ENCODE measurements at regions not wholly inside any gene's neighbourhood (a gene's known extent, or its start where the extent isn't known, plus 50 kb on each side); places are given as distances from the start of the nearest gene placed in this dataset.

- Histone ChIP-seq H3K36me3 (no peaks in the 10 kb centered on the region), H3F3A (ENCODE audit: low read depth) (no peaks in the 10 kb centered on the region), H4K20me1 (ENCODE audit: low read depth) (no peaks in the 10 kb centered on the region), H3K4me1 (peaks cover 10% of the 10 kb centered on the region), H3K9ac (no peak overlapping the region), H3K4me2 (no peak overlapping the region), H2AFZ (replicated peaks) (no peak overlapping the region), H3K4me3 (no peak overlapping the region), H3K27ac (no peak overlapping the region), H3K27me3 (no peaks in the 10 kb centered on the region), H3K79me2 (ENCODE audit: low read depth) (no peaks in the 10 kb centered on the region), H3K9me3 (ENCODE audit: low read depth) (no peaks in the 10 kb centered on the region)
- no peak for DNase-seq (ENCODE audit: low spot score)
- Mint-ChIP-seq H3K27me3 (ENCODE audit: insufficient read depth, low read depth) (peaks cover 4% of the 10 kb centered on the region), H3K4me1 (peaks cover 3% of the 10 kb centered on the region), H3K27ac (no peak overlapping the region), H3K4me3 (no peak overlapping the region), H3K9me3 (no peaks in the 10 kb centered on the region), H3K36me3 (no peaks in the 10 kb centered on the region)
- TF ChIP-seq EZH2phosphoT487 (IDR thresholded peaks at IDR 0.05) = no peak
- no peak for TF ChIP-seq EZH2 (IDR thresholded peaks at IDR 0.05)
- TF ChIP-seq, protein P1, sequence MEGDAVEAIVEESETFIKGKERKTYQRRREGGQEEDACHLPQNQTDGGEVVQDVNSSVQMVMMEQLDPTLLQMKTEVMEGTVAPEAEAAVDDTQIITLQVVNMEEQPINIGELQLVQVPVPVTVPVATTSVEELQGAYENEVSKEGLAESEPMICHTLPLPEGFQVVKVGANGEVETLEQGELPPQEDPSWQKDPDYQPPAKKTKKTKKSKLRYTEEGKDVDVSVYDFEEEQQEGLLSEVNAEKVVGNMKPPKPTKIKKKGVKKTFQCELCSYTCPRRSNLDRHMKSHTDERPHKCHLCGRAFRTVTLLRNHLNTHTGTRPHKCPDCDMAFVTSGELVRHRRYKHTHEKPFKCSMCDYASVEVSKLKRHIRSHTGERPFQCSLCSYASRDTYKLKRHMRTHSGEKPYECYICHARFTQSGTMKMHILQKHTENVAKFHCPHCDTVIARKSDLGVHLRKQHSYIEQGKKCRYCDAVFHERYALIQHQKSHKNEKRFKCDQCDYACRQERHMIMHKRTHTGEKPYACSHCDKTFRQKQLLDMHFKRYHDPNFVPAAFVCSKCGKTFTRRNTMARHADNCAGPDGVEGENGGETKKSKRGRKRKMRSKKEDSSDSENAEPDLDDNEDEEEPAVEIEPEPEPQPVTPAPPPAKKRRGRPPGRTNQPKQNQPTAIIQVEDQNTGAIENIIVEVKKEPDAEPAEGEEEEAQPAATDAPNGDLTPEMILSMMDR (IDR thresholded peaks at IDR 0.05) = no peak
Observed at GRCh38 chr18:40851014-40851429, 1104.0 kb upstream of the PIK3C3 start.

DNA sequence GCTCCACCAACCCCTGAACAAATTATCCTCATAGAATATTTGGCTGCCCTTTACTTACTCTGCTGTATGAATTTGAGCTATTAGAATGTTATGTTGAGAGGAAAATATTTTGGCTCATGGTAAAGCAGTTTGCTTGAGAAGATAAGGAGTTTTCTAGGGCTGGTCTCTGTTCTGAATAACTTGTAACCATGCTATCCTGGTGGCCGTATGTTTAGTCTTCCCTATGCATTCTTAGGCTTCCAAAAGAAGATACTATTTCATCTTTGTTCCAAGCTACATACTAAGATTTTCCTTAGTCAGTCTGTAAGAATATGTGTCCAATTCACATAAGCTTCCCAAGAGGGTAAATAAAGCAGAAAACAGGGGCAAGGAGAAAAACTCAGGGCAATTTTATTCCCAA, 1105.1 kb upstream of the PIK3C3 start:
- H3K9me3 ChIP-seq (ENCODE audit: low read depth) = no peaks in the 10 kb centered on the region
- H2AFZ ChIP-seq (replicated peaks) = no peak overlapping the region
- no peaks in the 10 kb centered on the region for H3F3A ChIP-seq (ENCODE audit: low read depth)
- H3K27ac ChIP-seq = no peak overlapping the region
- no peak overlapping the region for H3K9ac ChIP-seq
- TF ChIP-seq EZH2 (IDR thresholded peaks at IDR 0.05) = no peak
- TF ChIP-seq, protein P1 (IDR thresholded peaks at IDR 0.05) = no peak
- peaks cover 4% of the 10 kb centered on the region for H3K27me3 Mint-ChIP-seq (ENCODE audit: insufficient read depth, low read depth)
- H3K4me2 ChIP-seq = no peak overlapping the region
- H3K4me1 ChIP-seq = peaks cover 1% of the 10 kb centered on the region
- no peaks in the 10 kb centered on the region for H3K9me3 Mint-ChIP-seq
- H3K79me2 ChIP-seq (ENCODE audit: low read depth) = no peaks in the 10 kb centered on the region
- no peaks in the 10 kb centered on the region for H4K20me1 ChIP-seq (ENCODE audit: low read depth)
- H3K4me1 Mint-ChIP-seq = no peaks in the 10 kb centered on the region
- H3K36me3 Mint-ChIP-seq = no peaks in the 10 kb centered on the region
- H3K27ac Mint-ChIP-seq = no peak overlapping the region
- H3K4me3 Mint-ChIP-seq = no peak overlapping the region
- DNase-seq (ENCODE audit: low spot score) = no peak
- H3K4me3 ChIP-seq = no peak overlapping the region
- no peaks in the 10 kb centered on the region for H3K36me3 ChIP-seq
- H3K27me3 ChIP-seq = no peaks in the 10 kb centered on the region

GRCh38 chr18:40841467-40841866, 1113.6 kb upstream of the PIK3C3 start:
- DNase-seq (ENCODE audit: low spot score) = no peak
- H3K36me3 ChIP-seq = no peaks in the 10 kb centered on the region
- Mint-ChIP-seq H3K27ac (no peak overlapping the region), H3K4me1 (no peaks in the 10 kb centered on the region), H3K36me3 (no peaks in the 10 kb centered on the region), H3K9me3 (peaks cover 2% of the 10 kb centered on the region), H3K4me3 (no peak overlapping the region), H3K27me3 (ENCODE audit: insufficient read depth, low read depth) (no peaks in the 10 kb centered on the region)
- no peak overlapping the region for H3K4me2 ChIP-seq
- H3K4me1 ChIP-seq = no peaks in the 10 kb centered on the region
- no peaks in the 10 kb centered on the region for H3F3A ChIP-seq (ENCODE audit: low read depth)
- H3K27ac ChIP-seq = no peak overlapping the region
- no peaks in the 10 kb centered on the region for H3K27me3 ChIP-seq
- TF ChIP-seq EZH2 (IDR thresholded peaks at IDR 0.05) = no peak
- TF ChIP-seq EZH2phosphoT487 (IDR thresholded peaks at IDR 0.05) = no peak
- TF ChIP-seq, protein P1 (IDR thresholded peaks at IDR 0.05) = no peak
- H3K4me3 ChIP-seq = no peak overlapping the region
- H3K9ac ChIP-seq = no peak overlapping the region
- no peaks in the 10 kb centered on the region for H3K9me3 ChIP-seq (ENCODE audit: low read depth)
- no peaks in the 10 kb centered on the region for H3K79me2 ChIP-seq (ENCODE audit: low read depth)
- no peaks in the 10 kb centered on the region for H4K20me1 ChIP-seq (ENCODE audit: low read depth)
- no peak overlapping the region for H2AFZ ChIP-seq (replicated peaks)

- Histone ChIP-seq H3K9ac (no peak overlapping the region), H3K9me3 (ENCODE audit: low read depth) (no peaks in the 10 kb centered on the region), H3K4me3 (no peak overlapping the region), H3K27me3 (no peaks in the 10 kb centered on the region), H3K27ac (no peak overlapping the region), H3K36me3 (no peaks in the 10 kb centered on the region), H2AFZ (replicated peaks) (no peak overlapping the region), H3F3A (ENCODE audit: low read depth) (no peaks in the 10 kb centered on the region), H3K4me2 (no peak overlapping the region), H4K20me1 (ENCODE audit: low read depth) (no peaks in the 10 kb centered on the region), H3K4me1 (no peaks in the 10 kb centered on the region), H3K79me2 (ENCODE audit: low read depth) (no peaks in the 10 kb centered on the region)
- H3K27me3 Mint-ChIP-seq (ENCODE audit: insufficient read depth, low read depth) = no peaks in the 10 kb centered on the region
- peaks cover 2% of the 10 kb centered on the region for H3K9me3 Mint-ChIP-seq
- no peak overlapping the region for H3K27ac Mint-ChIP-seq
- H3K4me3 Mint-ChIP-seq = no peak overlapping the region
- no peaks in the 10 kb centered on the region for H3K36me3 Mint-ChIP-seq
- TF ChIP-seq, protein P1 (IDR thresholded peaks at IDR 0.05) = no peak
- TF ChIP-seq EZH2phosphoT487 (IDR thresholded peaks at IDR 0.05) = no peak
- TF ChIP-seq EZH2 (IDR thresholded peaks at IDR 0.05) = no peak
- no peak for DNase-seq (ENCODE audit: low spot score)
- H3K4me1 Mint-ChIP-seq = no peaks in the 10 kb centered on the region
Observed at GRCh38 chr18:40841063-40841462, 1114.0 kb upstream of the PIK3C3 start.
